Activated CD8-positive, alpha-beta T cell treated with anti-CD3 and anti-CD28 coated beads for 36 hours (primary cell): ENCODE measurements at regions not wholly inside any gene's neighbourhood (a gene's known extent, or its start where the extent isn't known, plus 50 kb on each side); places are given as distances from the start of the nearest gene placed in this dataset.

ENCODE experiments used
- ATAC-seq: fragments of 200-7000 bp; cut with Tn5 transposase; one replicate; pipeline ENCODE4 v1.10.0; 2021; ENCODE audit warnings: mild to moderate bottlenecking, moderate library complexity
- CTCF ChIA-PET: fragments of 350-600 bp; sonication (Branson Sonifier 250); formaldehyde crosslinking; loops from one replicate; lab custom pipeline; 2021; ENCODE audit warnings: antibody characterized with exemption; lab: Charles Lee
- POLR2A ChIA-PET: fragments of 350-600 bp; sonication (Branson Sonifier 250); formaldehyde crosslinking; loops from one replicate; lab custom pipeline; 2021; ENCODE audit warnings: antibody characterized with exemption; lab: Charles Lee
- DNase-seq: peaks from one replicate; pipeline ENCODE4 v3.0.0-alpha.2; 2020
- H3K27ac Mint-ChIP-seq: one replicate; pipeline ENCODE4 v1.8.0; 2021; ENCODE audit warnings: mild to moderate bottlenecking, mixed read lengths
- H3K27me3 Mint-ChIP-seq: one replicate; pipeline ENCODE4 v1.8.0; 2021; ENCODE audit warnings: mixed read lengths
- H3K36me3 Mint-ChIP-seq: one replicate; pipeline ENCODE4 v1.8.0; 2021; ENCODE audit warnings: low read depth, mixed read lengths
- H3K4me1 Mint-ChIP-seq: one replicate; pipeline ENCODE4 v1.8.0; 2021; ENCODE audit warnings: low read depth, mixed read lengths
- H3K4me3 Mint-ChIP-seq: one replicate; pipeline ENCODE4 v1.8.0; 2021; ENCODE audit warnings: mild to moderate bottlenecking, moderate library complexity, mixed read lengths
- H3K9me3 Mint-ChIP-seq: one replicate; pipeline ENCODE4 v1.8.0; 2021; ENCODE audit warnings: mixed read lengths
- CTCF ChIP-seq: fragments of 200-600 bp; IDR thresholded peaks from one replicate; pipeline ENCODE4 v1.8.0; 2022; ENCODE audit warnings: antibody characterized with exemption, mild to moderate bottlenecking
- intact Hi-C: fragments of 100-400 bp; cut with micrococcal nuclease; formaldehyde crosslinking; loops from one replicate; pipeline ENCODE4 v1.10.0; 2022

DNA sequence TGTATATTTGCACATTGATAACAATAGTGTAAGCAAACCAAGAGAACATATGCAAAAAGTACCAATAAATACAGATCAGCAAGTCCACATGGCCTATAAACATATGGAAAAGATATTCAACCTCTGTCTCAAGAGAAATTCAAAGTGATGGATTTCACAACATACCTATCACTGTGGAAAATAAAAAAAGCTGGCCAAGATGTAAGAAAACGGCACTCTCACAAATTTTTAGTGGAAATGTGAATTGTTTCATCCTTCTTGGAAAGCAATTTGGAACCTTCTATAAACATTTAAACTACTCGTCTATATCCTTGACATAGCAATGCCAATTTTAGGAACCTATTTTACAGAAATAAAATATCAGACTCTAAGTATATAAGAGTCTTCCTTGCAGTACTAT lies 559.8 kb downstream of the QKI start:
- intact Hi-C loops = no loop called here
- Mint-ChIP-seq H3K4me3 (no peak overlapping the region), H3K27me3 (peaks cover 1% of the 10 kb centered on the region), H3K4me1 (no peaks in the 10 kb centered on the region), H3K9me3 (no peaks in the 10 kb centered on the region), H3K27ac (no peak overlapping the region), H3K36me3 (no peaks in the 10 kb centered on the region)
- TF ChIP-seq CTCF = no peak
- POLR2A ChIA-PET = no interaction called here
- CTCF ChIA-PET = no interaction called here
- ATAC-seq = no peak
- DNase-seq = no peak

- H3K4me1 Mint-ChIP-seq = no peaks in the 10 kb centered on the region
- no peak overlapping the region for H3K27ac Mint-ChIP-seq
- H3K4me3 Mint-ChIP-seq = no peak overlapping the region
- no peaks in the 10 kb centered on the region for H3K27me3 Mint-ChIP-seq
- DNase-seq = no peak
- POLR2A ChIA-PET = no interaction called here
- CTCF ChIA-PET = no interaction called here
- no peaks in the 10 kb centered on the region for H3K36me3 Mint-ChIP-seq
- no peak for ATAC-seq
- H3K9me3 Mint-ChIP-seq = no peaks in the 10 kb centered on the region
- intact Hi-C loops = no loop called here
- TF ChIP-seq CTCF = no peak
These were observed 557.6 kb downstream of the QKI start for GRCh38 chr6:163971841-163972838.

DNA sequence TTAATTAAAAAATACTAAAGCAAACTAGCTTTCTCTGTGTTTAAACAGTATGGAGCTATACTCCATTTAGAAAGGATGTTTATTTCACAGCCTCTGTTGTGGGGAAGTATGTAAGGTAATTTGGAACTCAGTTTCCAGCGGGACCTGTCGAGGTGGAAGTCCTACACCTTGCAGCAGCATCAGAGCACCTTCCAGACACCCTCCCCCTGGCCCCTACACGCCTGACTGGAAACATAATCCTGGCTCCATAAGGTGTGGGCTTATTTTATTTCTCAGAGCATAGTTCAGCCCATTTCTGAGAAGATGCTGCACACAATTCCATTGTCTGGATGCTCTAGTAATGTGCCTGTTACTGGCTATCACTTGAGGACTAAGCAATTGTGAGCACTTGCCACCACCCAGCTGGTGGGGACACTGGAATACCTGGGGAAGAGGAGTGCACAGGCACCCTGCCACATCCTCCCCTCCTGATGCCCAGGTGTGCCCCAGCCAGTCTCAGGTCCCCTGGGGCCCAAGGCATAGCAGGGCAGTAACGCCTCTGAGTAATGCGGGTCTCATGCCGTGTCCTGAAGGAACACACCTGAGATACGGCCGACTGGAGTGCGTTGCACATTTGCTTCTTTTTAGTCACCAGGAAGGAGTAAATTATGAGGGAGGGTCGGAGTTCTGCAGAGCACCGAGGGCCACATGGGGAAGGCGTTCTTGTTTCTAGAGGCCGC lies 556.5 kb downstream of the QKI start:
- ATAC-seq = no peak
- intact Hi-C loops = no loop called here

DNA sequence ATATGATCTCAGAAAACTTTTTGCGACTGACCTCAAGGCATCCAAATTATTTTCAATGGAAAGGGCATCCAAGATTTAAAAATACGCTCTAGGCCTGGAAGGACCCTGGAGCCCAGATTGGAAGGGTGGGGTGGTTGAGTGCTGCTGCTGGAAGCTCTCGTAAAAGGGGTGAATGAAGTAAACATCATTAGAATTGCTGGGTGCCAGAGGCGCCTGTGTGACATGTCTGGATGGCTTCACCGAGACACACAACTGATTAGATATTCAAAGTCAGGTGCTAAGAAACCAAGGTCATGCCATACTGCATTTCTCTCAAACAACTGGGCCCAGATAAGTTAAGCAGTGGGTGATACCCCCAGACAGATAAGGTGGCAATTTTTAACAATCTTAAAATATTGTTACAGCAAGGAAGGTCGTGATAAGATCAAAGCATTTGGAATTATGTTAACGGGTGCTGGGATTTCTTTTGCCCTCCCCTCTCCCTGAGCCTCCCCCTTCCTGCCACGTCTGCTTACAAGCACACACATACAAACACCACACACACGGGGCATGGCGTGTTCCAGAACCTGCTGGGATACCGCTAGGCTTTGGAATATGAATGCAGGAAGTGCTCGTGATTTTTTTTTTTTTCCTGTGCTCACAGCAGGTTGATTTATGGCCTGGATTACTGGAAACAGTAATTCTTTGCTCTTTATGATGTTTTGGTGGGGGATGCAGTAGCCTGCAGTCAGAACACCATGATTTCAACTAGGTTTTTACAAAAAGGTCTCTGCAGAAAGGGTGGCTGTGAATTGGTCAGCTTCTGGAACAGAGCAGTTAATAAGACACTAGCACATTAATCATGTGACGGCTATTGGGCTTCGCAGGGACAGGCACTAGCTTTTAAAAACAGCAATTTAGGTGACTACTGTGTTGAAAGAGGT lies 551.2 kb downstream of the QKI start:
- no peaks in the 10 kb centered on the region for H3K9me3 Mint-ChIP-seq
- ChIA-PET POLR2A (no interaction called here), CTCF (no interaction called here)
- TF ChIP-seq CTCF = no peak
- ATAC-seq (no peak), DNase-seq (no peak)
- H3K36me3 Mint-ChIP-seq = no peaks in the 10 kb centered on the region
- intact Hi-C loops = no loop called here
- H3K4me3 Mint-ChIP-seq = no peak overlapping the region
- peaks cover 1% of the 10 kb centered on the region for H3K27me3 Mint-ChIP-seq
- no peak overlapping the region for H3K27ac Mint-ChIP-seq
- no peaks in the 10 kb centered on the region for H3K4me1 Mint-ChIP-seq

More for the DNA sequence above, 556.5 kb downstream of the QKI start:
- Mint-ChIP-seq H3K27ac (no peak overlapping the region), H3K36me3 (no peaks in the 10 kb centered on the region), H3K4me1 (no peaks in the 10 kb centered on the region), H3K4me3 (no peak overlapping the region), H3K27me3 (no peaks in the 10 kb centered on the region), H3K9me3 (no peaks in the 10 kb centered on the region)
- DNase-seq = no peak
- POLR2A ChIA-PET = no interaction called here
- no peak for TF ChIP-seq CTCF
- CTCF ChIA-PET = no interaction called here
